Naive thymus-derived CD8-positive, alpha-beta T cell (primary cell): ENCODE measurements at regions not wholly inside any gene's neighbourhood (a gene's known extent, or its start where the extent isn't known, plus 50 kb on each side); places are given as distances from the start of the nearest gene placed in this dataset.
"Not testable (repeated sequence)": the region's sequence is repeated elsewhere in the genome, so short reads cannot be mapped to it uniquely, and the experiment has no call there.

Source experiments
- ATAC-seq, 2 donors: fragments of 150-1000 bp; cut with Tn5 transposase in 1 of 2; sonication (Bioruptor Pico), chemical (Tn5 transposase) in 1 of 2; 1 replicate in 1 of 2; 2 replicates in 1 of 2; pipeline ENCODE4 v1.10.0; 2021; ENCODE audit warnings: mild to moderate bottlenecking in 2 of 2, moderate library complexity in 2 of 2
- POLR2A ChIA-PET: fragments of 350-600 bp; sonication (Branson Sonifier 250); formaldehyde crosslinking; loops from one replicate; lab custom pipeline; 2021; ENCODE audit warnings: antibody characterized with exemption; lab: Charles Lee
- DNase-seq, 10 donors: peaks; one replicate each; pipeline versions ENCODE4 v3.0.0 to v3.0.0-alpha.2; 2020 to 2022
- H3K27ac Mint-ChIP-seq, 10 donors: one replicate each; pipeline ENCODE4 v1.8.0; 2020 to 2022; ENCODE audit warnings: mild to moderate bottlenecking in 10 of 10, mixed read lengths in 10 of 10, moderate library complexity in 4 of 10, inconsistent platforms in 1 of 10
- H3K27me3 Mint-ChIP-seq, 5 donors: one replicate each; pipeline ENCODE4 v1.8.0; 2021 to 2022; ENCODE audit warnings: mixed read lengths in 5 of 5
- H3K36me3 Mint-ChIP-seq, 3 donors: one replicate each; pipeline ENCODE4 v1.8.0; 2020 to 2022; ENCODE audit warnings: mixed read lengths in 3 of 3, mild to moderate bottlenecking in 2 of 3, inconsistent platforms in 1 of 3
- H3K4me1 Mint-ChIP-seq, 4 donors: one replicate each; pipeline ENCODE4 v1.8.0; 2021 to 2022; ENCODE audit warnings: mixed read lengths in 4 of 4
- H3K4me3 Mint-ChIP-seq, 10 donors: one replicate each; pipeline ENCODE4 v1.8.0; 2020 to 2022; ENCODE audit warnings: mild to moderate bottlenecking in 10 of 10, mixed read lengths in 10 of 10, moderate library complexity in 6 of 10, inconsistent platforms in 1 of 10
- H3K9me3 Mint-ChIP-seq, 9 donors: one replicate each; pipeline ENCODE4 v1.8.0; 2020 to 2022; ENCODE audit warnings: mixed read lengths in 9 of 9, mild to moderate bottlenecking in 3 of 9, inconsistent platforms in 1 of 9, moderate library complexity in 1 of 9

DNA sequence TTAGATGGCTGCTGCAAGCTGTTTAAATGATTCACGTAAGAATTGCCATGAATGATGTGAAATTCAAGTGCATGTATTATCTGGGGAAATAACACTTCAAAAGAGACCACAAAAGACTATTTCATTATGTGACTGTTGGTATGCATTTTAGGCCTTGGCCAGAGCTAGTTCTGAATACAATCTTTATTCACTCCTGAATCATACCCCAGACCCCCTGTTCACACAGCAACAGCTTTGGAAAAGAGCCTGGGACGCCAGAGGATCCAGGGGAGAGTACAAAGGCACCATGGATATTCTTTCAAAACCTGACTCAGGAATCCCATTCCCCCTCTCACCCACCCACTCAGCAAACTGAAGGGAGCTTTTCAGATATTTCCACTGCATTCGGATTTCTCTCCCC is 377.1 kb upstream of the DPP6 start:
- DNase-seq (no peak), ATAC-seq (no peak)
- POLR2A ChIA-PET = no interaction called here
- Mint-ChIP-seq H3K27ac (no peak overlapping the region), H3K9me3 (peaks cover 0 to 20% (median 5%) of the 10 kb centered on the region in 9 donors), H3K4me3 (no peak overlapping the region), H3K27me3 (peaks cover 0 to 4% (median 0%) of the 10 kb centered on the region in 5 donors), H3K36me3 (no peaks in the 10 kb centered on the region), H3K4me1 (no peaks in the 10 kb centered on the region)

DNA sequence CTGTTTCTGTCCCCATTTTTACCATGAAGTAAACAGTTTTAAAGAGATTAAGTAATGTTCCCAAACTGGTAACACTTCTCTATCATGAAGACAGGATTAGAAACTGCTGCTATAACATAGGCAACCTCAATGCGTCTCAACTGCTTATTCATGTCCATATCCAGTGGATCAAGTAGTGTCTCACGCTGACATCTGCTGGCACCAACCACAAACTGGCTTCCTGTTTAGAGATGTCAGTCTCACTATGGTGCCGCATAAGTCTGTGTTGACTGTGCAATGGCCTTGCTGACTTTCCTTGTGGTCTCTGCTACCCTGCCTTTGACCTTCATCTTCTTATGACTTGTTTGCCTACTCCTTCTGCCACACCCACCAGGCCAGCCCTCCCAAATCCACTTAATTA is 369.6 kb upstream of the DPP6 start:
- no peak overlapping the region for H3K4me3 Mint-ChIP-seq
- no peaks in the 10 kb centered on the region for H3K36me3 Mint-ChIP-seq
- no peak overlapping the region for H3K27ac Mint-ChIP-seq
- peaks cover 0 to 34% (median 3%) of the 10 kb centered on the region in 9 donors for H3K9me3 Mint-ChIP-seq
- POLR2A ChIA-PET = no interaction called here
- DNase-seq (no peak), ATAC-seq (no peak)
- H3K4me1 Mint-ChIP-seq = no peaks in the 10 kb centered on the region
- peaks cover 0 to 4% (median 0%) of the 10 kb centered on the region in 5 donors for H3K27me3 Mint-ChIP-seq

DNA sequence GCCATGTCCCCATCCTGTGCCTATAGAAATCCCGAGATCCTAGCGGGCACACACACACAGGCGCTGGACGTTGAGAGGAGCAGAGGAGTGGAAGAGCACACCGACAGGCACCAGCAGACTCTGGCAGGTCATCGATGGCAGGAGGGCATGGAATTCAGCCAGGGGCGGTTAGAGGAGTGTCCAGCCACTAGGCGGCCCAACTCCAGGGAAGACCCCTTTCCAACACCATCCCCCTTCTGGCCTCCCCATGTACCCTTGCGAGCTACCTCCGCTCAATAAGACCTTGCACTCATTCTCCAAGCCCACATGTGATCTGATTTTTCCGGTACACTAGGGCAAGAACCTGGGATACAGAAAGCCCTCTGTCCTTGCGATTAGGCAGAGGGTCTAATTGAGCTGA is 356.0 kb upstream of the DPP6 start:
- ATAC-seq (no peak), DNase-seq (no peak)
- Mint-ChIP-seq H3K36me3 (no peaks in the 10 kb centered on the region), H3K4me1 (no peaks in the 10 kb centered on the region), H3K27me3 (no peaks in the 10 kb centered on the region), H3K9me3 (peaks cover 0 to 16% (median 5%) of the 10 kb centered on the region in 9 donors), H3K4me3 (no peak overlapping the region), H3K27ac (no peak overlapping the region)
- POLR2A ChIA-PET = no interaction called here

DNA sequence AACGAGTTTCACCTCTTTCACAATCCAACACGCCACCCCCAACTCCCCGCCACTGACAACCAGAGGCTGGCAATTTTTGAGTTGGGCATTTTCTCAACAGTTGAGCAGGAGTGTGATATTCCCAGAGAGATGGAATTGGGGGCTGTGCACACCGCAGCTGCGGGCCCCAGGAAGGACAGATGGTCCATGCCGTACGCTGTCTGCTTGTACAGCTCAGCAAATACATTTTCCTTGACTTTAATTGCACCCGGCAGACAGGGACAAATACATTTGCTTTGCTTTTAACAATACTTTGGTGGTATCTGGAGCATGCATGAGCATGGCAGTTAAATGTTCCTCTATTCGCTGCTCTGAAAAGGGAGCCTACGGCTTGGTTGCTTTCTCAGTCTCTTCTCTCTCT is 354.2 kb upstream of the DPP6 start:
- H3K4me3 Mint-ChIP-seq = no peak overlapping the region
- POLR2A ChIA-PET = no interaction called here
- H3K27me3 Mint-ChIP-seq = no peaks in the 10 kb centered on the region
- no peaks in the 10 kb centered on the region for H3K36me3 Mint-ChIP-seq
- no peak for DNase-seq
- peaks cover 0 to 20% (median 8%) of the 10 kb centered on the region in 9 donors for H3K9me3 Mint-ChIP-seq
- no peaks in the 10 kb centered on the region for H3K4me1 Mint-ChIP-seq
- ATAC-seq = no peak
- no peak overlapping the region for H3K27ac Mint-ChIP-seq

DNA sequence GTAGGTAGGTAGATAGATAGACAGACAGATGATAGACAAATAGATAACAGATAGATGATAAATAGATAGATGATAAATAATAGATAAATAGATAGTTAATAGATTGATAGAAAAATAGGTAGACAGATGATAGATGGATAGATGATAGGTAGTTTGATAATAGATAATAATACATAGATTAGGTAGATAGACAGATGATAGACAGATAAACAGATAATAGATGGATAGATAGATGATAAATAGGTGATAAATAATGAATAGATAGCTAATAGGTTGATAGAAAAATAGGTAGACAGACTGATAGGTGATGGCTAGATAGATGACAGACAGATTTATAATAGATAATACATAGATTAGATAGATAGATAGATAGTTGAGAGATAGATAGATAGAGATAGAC is 350.5 kb upstream of the DPP6 start:
- DNase-seq = no peak
- POLR2A ChIA-PET = no interaction called here
- Mint-ChIP-seq H3K4me3 (no peak overlapping the region), H3K4me1 (peaks cover 0 to 2% (median 0%) of the 10 kb centered on the region in 4 donors), H3K27me3 (no peaks in the 10 kb centered on the region), H3K27ac (no peak overlapping the region), H3K9me3 (peaks cover 0 to 19% (median 8%) of the 10 kb centered on the region in 9 donors), H3K36me3 (no peaks in the 10 kb centered on the region)
- ATAC-seq = no peak

DNA sequence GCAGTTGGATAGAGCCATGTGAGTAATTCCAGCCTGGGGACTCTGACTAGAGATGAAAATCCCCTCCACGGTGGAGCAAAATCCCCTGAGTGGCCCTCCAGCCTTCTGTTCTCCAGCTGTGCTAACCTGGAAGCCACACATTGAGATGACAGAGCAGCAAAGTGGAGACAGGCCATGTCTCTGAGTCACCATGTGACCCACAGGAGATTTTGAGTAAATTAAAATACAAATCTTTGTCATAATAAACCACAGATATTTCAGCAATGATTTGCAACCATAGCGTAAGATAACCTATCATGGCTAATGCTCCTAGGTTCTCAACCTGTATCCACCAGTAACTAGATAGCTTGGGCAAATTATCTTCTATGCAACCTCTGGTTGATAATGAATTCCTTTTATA is 328.3 kb upstream of the DPP6 start:
- ATAC-seq, DNase-seq, H3K9me3 Mint-ChIP-seq, H3K4me1 Mint-ChIP-seq, H3K27ac Mint-ChIP-seq, H3K4me3 Mint-ChIP-seq, H3K27me3 Mint-ChIP-seq, H3K36me3 Mint-ChIP-seq, POLR2A ChIA-PET: not testable (repeated sequence)

DNA sequence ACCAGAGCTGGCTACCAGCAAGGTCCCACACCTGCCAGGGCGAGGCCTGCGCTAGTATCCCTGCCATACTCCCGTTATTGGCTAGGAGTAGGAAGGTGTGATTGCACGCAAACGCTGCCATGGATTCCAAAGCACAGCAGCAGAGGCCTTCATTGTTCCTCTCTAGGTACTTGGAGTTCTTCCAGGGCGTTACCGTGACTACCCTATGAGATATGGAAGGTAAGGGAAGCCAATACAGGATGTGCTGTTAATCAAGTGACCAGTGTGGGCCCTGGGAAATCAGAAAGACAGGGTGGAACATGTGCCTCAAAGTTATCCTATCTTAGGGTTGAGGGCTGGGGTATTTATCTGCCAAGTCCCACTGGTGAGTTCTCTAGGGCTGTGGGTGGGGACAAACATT is 320.7 kb upstream of the DPP6 start:
- ATAC-seq, DNase-seq, POLR2A ChIA-PET, H3K27me3 Mint-ChIP-seq, H3K4me3 Mint-ChIP-seq, H3K36me3 Mint-ChIP-seq, H3K27ac Mint-ChIP-seq, H3K4me1 Mint-ChIP-seq: not testable (repeated sequence)
- peaks cover 0 to 12% (median 4%) of the 10 kb centered on the region in 9 donors for H3K9me3 Mint-ChIP-seq

DNA sequence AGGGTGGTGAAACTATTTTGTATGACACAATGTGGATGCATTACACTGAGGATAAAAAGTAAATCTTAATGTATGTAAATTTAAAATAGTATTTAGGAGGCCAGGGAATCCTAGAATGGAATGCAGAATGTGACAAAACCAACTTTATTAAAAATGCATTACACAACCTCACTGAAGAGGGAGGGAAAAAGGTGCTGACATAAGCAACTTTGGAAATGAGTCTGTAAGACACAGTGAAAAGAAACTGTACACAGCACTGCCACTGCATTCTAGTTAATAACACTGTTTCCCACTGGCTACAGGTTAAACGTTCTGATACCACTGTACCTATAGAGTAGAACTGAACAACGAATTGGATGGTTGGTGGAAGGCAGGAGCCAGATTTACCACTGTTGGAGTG is 308.8 kb upstream of the DPP6 start:
- H3K4me1 Mint-ChIP-seq, POLR2A ChIA-PET, H3K36me3 Mint-ChIP-seq, H3K27me3 Mint-ChIP-seq, DNase-seq, H3K4me3 Mint-ChIP-seq, H3K27ac Mint-ChIP-seq, ATAC-seq: not testable (repeated sequence)
- peaks cover 0 to 32% (median 8%) of the 10 kb centered on the region in 9 donors for H3K9me3 Mint-ChIP-seq

DNA sequence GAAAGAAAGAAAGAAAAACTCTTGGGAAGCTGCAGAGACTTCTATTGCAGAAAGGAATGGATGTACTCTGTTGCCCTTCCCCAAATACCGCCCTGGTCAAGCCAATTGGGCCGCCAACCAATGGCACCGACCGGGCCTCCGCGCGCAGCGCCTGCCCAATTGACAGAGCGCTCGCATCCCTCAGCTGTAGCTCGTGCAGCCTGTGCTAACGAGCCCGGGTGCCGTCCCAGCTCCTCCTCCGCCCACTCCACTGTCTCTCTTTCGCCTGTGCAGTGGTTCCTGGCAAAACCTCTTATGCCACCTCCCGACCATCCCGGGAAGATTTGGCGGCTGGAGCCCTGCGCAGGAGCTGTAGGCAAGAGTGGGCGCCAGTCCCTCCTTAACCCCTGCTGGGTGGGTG is 304.2 kb upstream of the DPP6 start:
- peaks cover 0 to 26% (median 6%) of the 10 kb centered on the region in 9 donors for H3K9me3 Mint-ChIP-seq
- DNase-seq, H3K27me3 Mint-ChIP-seq, H3K36me3 Mint-ChIP-seq, H3K4me1 Mint-ChIP-seq, H3K27ac Mint-ChIP-seq, H3K4me3 Mint-ChIP-seq, ATAC-seq, POLR2A ChIA-PET: not testable (repeated sequence)

DNA sequence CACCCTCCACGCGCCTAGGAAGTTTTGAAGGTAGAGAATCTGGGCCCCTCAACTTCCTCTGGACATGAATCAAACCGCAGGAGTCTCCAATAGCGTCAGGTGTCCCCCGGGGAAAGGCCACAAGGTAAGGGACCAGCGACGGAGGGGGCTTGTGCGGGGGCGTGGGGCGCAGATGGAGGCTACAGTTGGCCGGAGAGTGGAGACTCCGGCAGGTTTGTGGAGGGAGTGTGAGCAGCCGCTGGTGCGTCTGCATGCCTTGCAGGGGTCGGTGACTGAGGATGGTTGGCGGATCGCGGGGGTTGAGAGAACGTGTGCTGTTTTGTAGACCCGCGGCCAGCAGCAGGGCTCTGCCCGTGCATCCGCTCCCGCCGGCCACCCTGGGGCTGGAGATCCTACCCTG is 303.3 kb upstream of the DPP6 start:
- H3K27me3 Mint-ChIP-seq, POLR2A ChIA-PET, H3K36me3 Mint-ChIP-seq, H3K4me3 Mint-ChIP-seq, H3K27ac Mint-ChIP-seq, ATAC-seq, DNase-seq, H3K4me1 Mint-ChIP-seq: not testable (repeated sequence)
- peaks cover 0 to 23% (median 6%) of the 10 kb centered on the region in 9 donors for H3K9me3 Mint-ChIP-seq

DNA sequence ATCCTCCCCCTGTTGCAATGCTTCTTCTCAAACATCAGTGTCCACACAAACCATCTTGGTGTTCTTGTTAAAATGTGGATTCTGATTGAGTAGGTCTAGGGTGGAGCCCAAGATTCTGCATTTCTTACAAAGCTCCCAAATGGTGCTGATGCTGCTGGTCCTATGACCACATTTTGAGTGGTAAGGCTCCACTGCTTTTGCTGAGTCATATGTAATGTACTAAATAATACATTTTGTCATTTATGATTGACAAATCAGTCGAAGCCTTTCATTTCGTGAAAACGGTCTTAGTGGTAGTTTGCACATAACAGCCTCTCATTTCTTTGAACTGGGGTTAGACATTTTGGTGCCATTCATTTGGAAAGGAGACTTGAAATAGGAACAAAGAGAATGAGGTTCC is 286.3 kb upstream of the DPP6 start:
- H3K27me3 Mint-ChIP-seq, H3K4me3 Mint-ChIP-seq, POLR2A ChIA-PET, ATAC-seq, DNase-seq, H3K27ac Mint-ChIP-seq, H3K36me3 Mint-ChIP-seq, H3K4me1 Mint-ChIP-seq: not testable (repeated sequence)
- H3K9me3 Mint-ChIP-seq = peaks cover 0 to 44% (median 3%) of the 10 kb centered on the region in 9 donors

DNA sequence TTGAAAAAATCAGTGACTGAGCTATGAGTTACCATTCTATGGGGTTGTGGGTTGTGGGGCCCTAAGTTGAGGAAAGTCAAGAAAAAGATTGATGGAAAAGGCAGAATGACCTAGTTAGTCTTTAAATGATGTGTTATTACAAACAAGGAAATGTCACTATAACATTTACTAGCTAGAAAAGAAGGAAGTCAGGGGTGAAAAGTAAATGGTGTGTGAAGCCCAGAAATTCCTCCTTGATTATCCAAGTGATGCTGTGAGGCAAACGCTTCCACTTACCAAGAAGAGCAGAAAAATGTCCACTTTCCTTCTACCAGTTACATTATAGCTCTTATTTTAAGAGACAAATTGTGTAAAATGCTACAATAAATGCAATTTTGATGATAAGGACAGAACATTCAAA is 285.3 kb upstream of the DPP6 start:
- H3K9me3 Mint-ChIP-seq = peaks cover 0 to 45% (median 5%) of the 10 kb centered on the region in 9 donors
- H3K36me3 Mint-ChIP-seq, POLR2A ChIA-PET, H3K4me1 Mint-ChIP-seq, H3K27me3 Mint-ChIP-seq, H3K4me3 Mint-ChIP-seq, ATAC-seq, H3K27ac Mint-ChIP-seq, DNase-seq: not testable (repeated sequence)

DNA sequence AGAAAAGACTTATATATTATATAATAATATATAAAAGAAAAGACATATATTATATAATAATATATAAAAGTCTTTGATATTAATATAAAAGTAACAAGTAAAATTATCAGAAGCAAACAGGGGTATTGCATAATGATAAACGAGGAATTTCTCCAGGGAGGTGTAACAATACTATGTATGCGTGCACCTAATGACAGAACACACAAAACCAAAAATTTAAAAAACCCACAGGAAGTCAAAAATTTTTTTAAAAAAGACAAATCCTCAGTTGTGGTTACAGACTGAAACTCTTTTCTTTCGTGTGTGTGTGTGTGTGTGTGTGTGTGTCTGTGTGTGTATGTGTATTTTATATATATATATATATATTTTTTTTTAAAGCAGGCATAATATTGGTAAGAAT is 279.2 kb upstream of the DPP6 start:
- POLR2A ChIA-PET = no interaction called here
- DNase-seq = no peak
- no peaks in the 10 kb centered on the region for H3K4me1 Mint-ChIP-seq

DNA sequence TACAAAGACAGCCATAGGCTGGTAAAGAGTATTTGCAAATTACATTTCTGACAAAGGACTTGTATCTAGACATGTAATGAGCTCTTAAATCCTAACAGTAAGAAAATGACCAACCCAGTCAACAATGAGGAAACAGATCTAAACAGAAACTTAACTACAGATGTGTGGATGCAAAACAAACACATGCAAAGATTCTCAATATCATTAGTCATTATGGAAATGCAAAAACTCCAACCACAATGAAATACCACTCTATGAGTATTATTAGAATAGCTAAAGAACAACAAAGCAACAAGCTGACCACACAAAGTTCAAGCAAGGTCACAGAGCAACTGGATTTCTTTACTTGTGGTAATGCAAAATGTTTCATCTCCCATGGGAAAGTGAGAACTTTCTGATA is 275.3 kb upstream of the DPP6 start:
- POLR2A ChIA-PET, H3K27me3 Mint-ChIP-seq, ATAC-seq, H3K4me3 Mint-ChIP-seq, H3K9me3 Mint-ChIP-seq, H3K27ac Mint-ChIP-seq, DNase-seq, H3K36me3 Mint-ChIP-seq, H3K4me1 Mint-ChIP-seq: not testable (repeated sequence)

More for the DNA sequence above, 279.2 kb upstream of the DPP6 start:
- Mint-ChIP-seq H3K27me3 (peaks cover 0 to 6% (median 0%) of the 10 kb centered on the region in 5 donors), H3K36me3 (no peaks in the 10 kb centered on the region), H3K9me3 (peaks cover 0 to 21% (median 2%) of the 10 kb centered on the region in 9 donors), H3K27ac (no peak overlapping the region), H3K4me3 (no peak overlapping the region)
- ATAC-seq = no peak
